ENCODE measurements at regions not wholly inside any gene's neighbourhood (a gene's known extent, or its start where the extent isn't known, plus 50 kb on each side); places are given as distances from the start of the nearest gene placed in this dataset.

DNA sequence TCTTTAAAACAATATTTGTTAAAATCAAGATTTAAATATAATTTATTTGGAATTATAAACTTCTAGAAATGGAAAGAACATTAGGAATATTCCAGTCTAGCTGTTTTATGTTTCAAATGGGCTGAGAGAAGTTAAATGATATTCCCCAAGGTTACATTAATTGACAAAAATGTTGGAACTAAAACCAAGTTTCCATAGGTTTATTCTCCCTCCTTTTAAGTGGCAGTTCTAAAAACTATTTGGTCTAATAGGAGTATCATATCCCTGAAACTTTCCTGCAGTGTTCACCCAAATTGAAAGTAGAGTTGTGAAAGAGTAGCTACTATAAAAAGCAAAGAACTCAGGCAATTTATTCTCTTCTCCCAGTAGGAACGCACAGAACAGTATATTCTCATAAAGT lies 1185.5 kb downstream of the LRFN5 start:
- Mint-ChIP-seq H3K4me1 (no peaks in the 10 kb centered on the region), H3K4me3 (no peak overlapping the region), H3K36me3 (ENCODE audit: low read depth) (no peaks in the 10 kb centered on the region), H3K27me3 (ENCODE audit: low read depth, poor library complexity) (no peaks in the 10 kb centered on the region), H3K27ac (no peak overlapping the region), H3K9me3 (peaks cover 10% of the 10 kb centered on the region)
- TF ChIP-seq CTCF (IDR thresholded peaks at IDR 0.05) = no peak
- DNase-seq = no peak

DNA sequence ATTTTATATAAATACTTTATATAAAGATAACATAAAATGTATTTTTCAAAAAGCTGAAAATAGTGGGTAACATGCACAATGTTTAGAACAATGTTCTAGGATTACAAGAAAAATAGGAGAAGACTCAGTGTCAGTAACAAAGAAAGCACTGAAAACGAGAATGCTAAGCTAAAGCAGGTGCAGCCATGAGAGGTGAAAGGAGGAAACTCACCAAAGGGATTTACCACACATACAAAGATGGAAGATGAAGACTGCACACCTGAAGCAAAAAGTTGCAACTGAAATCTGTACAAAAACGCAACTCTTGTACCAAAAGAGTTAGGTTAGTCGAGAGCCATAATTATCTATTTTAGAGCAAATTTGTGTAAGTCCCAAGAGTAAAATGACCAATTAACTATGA lies 1176.1 kb downstream of the LRFN5 start:
- Mint-ChIP-seq H3K4me3 (no peak overlapping the region), H3K27ac (no peak overlapping the region), H3K9me3 (peaks cover 16% of the 10 kb centered on the region), H3K36me3 (ENCODE audit: low read depth) (peaks cover 5% of the 10 kb centered on the region), H3K27me3 (ENCODE audit: low read depth, poor library complexity) (no peaks in the 10 kb centered on the region), H3K4me1 (no peaks in the 10 kb centered on the region)
- no peak for TF ChIP-seq CTCF (IDR thresholded peaks at IDR 0.05)
- no peak for DNase-seq

- H3K36me3 Mint-ChIP-seq (ENCODE audit: low read depth) = no peaks in the 10 kb centered on the region
- H3K9me3 Mint-ChIP-seq = peaks cover 8% of the 10 kb centered on the region
- no peaks in the 10 kb centered on the region for H3K4me1 Mint-ChIP-seq
- H3K27me3 Mint-ChIP-seq (ENCODE audit: low read depth, poor library complexity) = no peaks in the 10 kb centered on the region
- no peak overlapping the region for H3K4me3 Mint-ChIP-seq
- DNase-seq = no peak
- no peak for TF ChIP-seq CTCF (IDR thresholded peaks at IDR 0.05)
- H3K27ac Mint-ChIP-seq = no peak overlapping the region
Measured at GRCh38 chr14:42778984-42779383, 1172.3 kb downstream of the LRFN5 start.

DNA sequence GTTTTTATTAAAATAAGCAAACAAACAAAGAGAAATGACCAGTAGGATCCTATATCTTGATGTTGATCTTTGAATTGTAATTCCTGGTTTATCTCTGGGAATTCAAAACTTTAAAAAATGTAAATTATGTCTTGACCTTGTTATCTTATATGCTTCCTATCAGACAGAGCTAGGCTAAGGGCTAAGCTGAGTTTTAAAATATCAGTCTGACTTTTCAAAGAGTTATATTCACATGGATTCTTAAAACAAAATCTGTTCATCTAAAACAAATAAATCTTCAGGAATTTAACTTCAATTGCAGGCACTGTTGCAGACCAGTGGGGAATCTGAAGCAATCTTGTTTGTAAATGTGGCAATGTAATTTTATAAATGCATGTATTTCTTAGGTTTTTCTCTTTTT lies 1144.1 kb downstream of the LRFN5 start:
- TF ChIP-seq CTCF (IDR thresholded peaks at IDR 0.05) = no peak
- no peak overlapping the region for H3K27ac Mint-ChIP-seq
- H3K4me3 Mint-ChIP-seq = no peak overlapping the region

DNA sequence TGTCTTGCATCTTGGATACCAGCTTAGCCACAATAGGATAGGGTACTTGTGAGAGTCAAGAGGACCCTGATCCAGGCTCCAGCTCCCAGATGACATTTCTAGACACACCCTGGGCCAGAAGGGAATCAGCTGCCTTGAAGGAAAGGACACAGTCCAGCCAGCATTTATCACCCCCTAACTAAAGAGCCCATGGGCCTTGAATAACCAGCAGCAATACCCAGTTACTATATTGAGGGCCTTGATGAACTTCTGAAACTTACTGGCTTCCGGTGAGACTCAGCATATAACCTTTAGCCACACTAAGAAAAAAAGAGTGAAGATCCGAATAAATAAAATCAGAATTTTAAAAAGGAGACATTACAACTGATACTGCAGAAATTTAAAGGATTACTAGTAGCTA lies 1135.4 kb downstream of the LRFN5 start:
- Mint-ChIP-seq H3K36me3 (ENCODE audit: low read depth) (no peaks in the 10 kb centered on the region), H3K27me3 (ENCODE audit: low read depth, poor library complexity) (peaks cover 5% of the 10 kb centered on the region), H3K4me3 (no peak overlapping the region), H3K27ac (no peak overlapping the region), H3K9me3 (peaks cover 3% of the 10 kb centered on the region), H3K4me1 (no peaks in the 10 kb centered on the region)
- DNase-seq = no peak
- TF ChIP-seq CTCF (IDR thresholded peaks at IDR 0.05) = no peak

More for the DNA sequence above, 1144.1 kb downstream of the LRFN5 start:
- no peaks in the 10 kb centered on the region for H3K36me3 Mint-ChIP-seq (ENCODE audit: low read depth)
- no peaks in the 10 kb centered on the region for H3K9me3 Mint-ChIP-seq
- H3K27me3 Mint-ChIP-seq (ENCODE audit: low read depth, poor library complexity) = peaks cover 2% of the 10 kb centered on the region
- H3K4me1 Mint-ChIP-seq = no peaks in the 10 kb centered on the region
- DNase-seq = no peak

- DNase-seq = no peak
- no peak for TF ChIP-seq CTCF (IDR thresholded peaks at IDR 0.05)
- H3K4me1 Mint-ChIP-seq = peaks cover 12% of the 10 kb centered on the region
Measured at GRCh38 chr14:42736408-42736807, 1129.7 kb downstream of the LRFN5 start.

More at GRCh38 chr14:42736408-42736807, 1129.7 kb downstream of the LRFN5 start:
- Mint-ChIP-seq H3K27me3 (ENCODE audit: low read depth, poor library complexity) (no peaks in the 10 kb centered on the region), H3K4me3 (no peak overlapping the region), H3K9me3 (no peaks in the 10 kb centered on the region), H3K36me3 (ENCODE audit: low read depth) (no peaks in the 10 kb centered on the region), H3K27ac (no peak overlapping the region)

All from nephron progenitor cell (in vitro differentiated cells).